ENCODE measurements at regions not wholly inside any gene's neighbourhood (a gene's known extent, or its start where the extent isn't known, plus 50 kb on each side); places are given as distances from the start of the nearest gene placed in this dataset.

GRCh38 chr9:90240541-90240940 is 402.1 kb downstream of the DIRAS2 start:
- DNase-seq (ENCODE audit: low read depth, low spot score): no peak

GRCh38 chr9:90245661-90246060 is 397.0 kb downstream of the DIRAS2 start:
- DNase-seq (ENCODE audit: low read depth, low spot score) (no peak), FAIRE-seq (no peak)
- no peak overlapping the region for H3K9ac ChIP-seq (ENCODE audit: control insufficient read depth, extremely low read depth, insufficient read depth, low read length)
- no peaks in the 10 kb centered on the region for H3K79me2 ChIP-seq (ENCODE audit: control insufficient read depth, insufficient read depth, low read length)
- H3K4me2 ChIP-seq (ENCODE audit: control insufficient read depth, extremely low read depth, insufficient read depth, low read depth, low read length): no peak overlapping the region
- no peaks in the 10 kb centered on the region for H3K4me1 ChIP-seq (ENCODE audit: control insufficient read depth, extremely low read depth, insufficient read depth, low read length)
- no peaks in the 10 kb centered on the region for H3K9me3 ChIP-seq (ENCODE audit: control insufficient read depth, low read depth, low read length)
- H3K27me3 ChIP-seq (ENCODE audit: control insufficient read depth, extremely low read depth, insufficient read depth, low read length): no peaks in the 10 kb centered on the region
- no peak overlapping the region for H3K27ac ChIP-seq (ENCODE audit: control insufficient read depth, insufficient read depth, low read length)
- no peak overlapping the region for H3K4me3 ChIP-seq (ENCODE audit: control insufficient read depth in 2 of 3, extremely low read depth in 1 of 3, insufficient read depth in 2 of 3, low read depth in 1 of 3, low read length in 3 of 3)
- H3K9me1 ChIP-seq (ENCODE audit: control insufficient read depth, extremely low read depth, insufficient read depth, low read length): no peaks in the 10 kb centered on the region
- dilution Hi-C loops (cut with MboI; ENCODE audit: extremely low pct_ligation_motif_present, low sequenced_read_pairs): no loop called here
- H2AFZ ChIP-seq (ENCODE audit: control insufficient read depth, low read length): no peak overlapping the region
- no peak for TF ChIP-seq CTCF (optimal IDR thresholded peaks at IDR 0.05 in 1 of 3, IDR thresholded peaks at IDR 0.05 in 1 of 3, conservative IDR thresholded peaks at IDR 0.05 in 1 of 3; ENCODE audit: extremely low read depth in 1 of 3, insufficient read depth in 2 of 3, low read length in 3 of 3)
- no peak for TF ChIP-seq EZH2 (IDR thresholded peaks at IDR 0.05; ENCODE audit: low read length)
- no peaks in the 10 kb centered on the region for H4K20me1 ChIP-seq (ENCODE audit: control insufficient read depth, extremely low read depth, insufficient read depth, low read length)
- no peaks in the 10 kb centered on the region for H3K36me3 ChIP-seq (ENCODE audit: control insufficient read depth in 2 of 2, extremely low read depth in 1 of 2, insufficient read depth in 2 of 2, low read length in 2 of 2)

More at GRCh38 chr9:90240541-90240940, 402.1 kb downstream of the DIRAS2 start:
- Histone ChIP-seq H3K9me1 (ENCODE audit: control insufficient read depth, extremely low read depth, insufficient read depth, low read length) (no peaks in the 10 kb centered on the region), H3K36me3 (ENCODE audit: control insufficient read depth in 2 of 2, extremely low read depth in 1 of 2, insufficient read depth in 2 of 2, low read length in 2 of 2) (no peaks in the 10 kb centered on the region), H3K4me2 (ENCODE audit: control insufficient read depth, extremely low read depth, insufficient read depth, low read depth, low read length) (no peak overlapping the region), H3K27me3 (ENCODE audit: control insufficient read depth, extremely low read depth, insufficient read depth, low read length) (no peaks in the 10 kb centered on the region), H3K79me2 (ENCODE audit: control insufficient read depth, insufficient read depth, low read length) (no peaks in the 10 kb centered on the region), H3K9ac (ENCODE audit: control insufficient read depth, extremely low read depth, insufficient read depth, low read length) (no peak overlapping the region), H3K9me3 (ENCODE audit: control insufficient read depth, low read depth, low read length) (no peaks in the 10 kb centered on the region), H3K4me3 (ENCODE audit: control insufficient read depth in 2 of 3, extremely low read depth in 1 of 3, insufficient read depth in 2 of 3, low read depth in 1 of 3, low read length in 3 of 3) (no peak overlapping the region), H3K4me1 (ENCODE audit: control insufficient read depth, extremely low read depth, insufficient read depth, low read length) (no peaks in the 10 kb centered on the region), H4K20me1 (ENCODE audit: control insufficient read depth, extremely low read depth, insufficient read depth, low read length) (no peaks in the 10 kb centered on the region), H3K27ac (ENCODE audit: control insufficient read depth, insufficient read depth, low read length) (no peak overlapping the region), H2AFZ (ENCODE audit: control insufficient read depth, low read length) (no peak overlapping the region)
- FAIRE-seq: no peak
- TF ChIP-seq EZH2 (IDR thresholded peaks at IDR 0.05; ENCODE audit: low read length) (no peak), CTCF (optimal IDR thresholded peaks at IDR 0.05 in 1 of 3, IDR thresholded peaks at IDR 0.05 in 1 of 3, conservative IDR thresholded peaks at IDR 0.05 in 1 of 3; ENCODE audit: extremely low read depth in 1 of 3, insufficient read depth in 2 of 3, low read length in 3 of 3) (no peak)
- dilution Hi-C loops (cut with MboI; ENCODE audit: extremely low pct_ligation_motif_present, low sequenced_read_pairs): no loop called here

All from keratinocyte (primary cell).